ENCODE measurements at regions not wholly inside any gene's neighbourhood (a gene's known extent, or its start where the extent isn't known, plus 50 kb on each side); places are given as distances from the start of the nearest gene placed in this dataset.

GRCh38 chr4:10803713-10804343, 119.3 kb upstream of the CLNK start:
- ChIA-PET CTCF (no interaction called here), POLR2A (no interaction called here)
- no peak overlapping the region for H3K27ac Mint-ChIP-seq
- no peak overlapping the region for H3K4me3 Mint-ChIP-seq
- DNase-seq (ENCODE audit: low spot score) = no peak
- ATAC-seq = no peak
- peaks cover 7% of the 10 kb centered on the region; the same call in 1 of the 2 replicates for H3K27me3 Mint-ChIP-seq (ENCODE audit: low read depth)
- peaks cover 95% of the 10 kb centered on the region for H3K9me3 Mint-ChIP-seq
- TF ChIP-seq, protein P1, sequence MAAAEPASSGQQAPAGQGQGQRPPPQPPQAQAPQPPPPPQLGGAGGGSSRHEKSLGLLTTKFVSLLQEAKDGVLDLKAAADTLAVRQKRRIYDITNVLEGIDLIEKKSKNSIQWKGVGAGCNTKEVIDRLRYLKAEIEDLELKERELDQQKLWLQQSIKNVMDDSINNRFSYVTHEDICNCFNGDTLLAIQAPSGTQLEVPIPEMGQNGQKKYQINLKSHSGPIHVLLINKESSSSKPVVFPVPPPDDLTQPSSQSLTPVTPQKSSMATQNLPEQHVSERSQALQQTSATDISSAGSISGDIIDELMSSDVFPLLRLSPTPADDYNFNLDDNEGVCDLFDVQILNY (CRISPR knock-in tag; IDR thresholded peaks at IDR 0.05) = no peak
- TF ChIP-seq KAT7 (CRISPR knock-in tag; IDR thresholded peaks at IDR 0.05; ENCODE audit: borderline replicate concordance) = no peak
- no peak for TF ChIP-seq ESRRA (CRISPR knock-in tag; IDR thresholded peaks at IDR 0.05; ENCODE audit: borderline replicate concordance)
- peaks cover 9% of the 10 kb centered on the region for H3K4me1 Mint-ChIP-seq
- H3K36me3 Mint-ChIP-seq = peaks cover 60% of the 10 kb centered on the region

DNA sequence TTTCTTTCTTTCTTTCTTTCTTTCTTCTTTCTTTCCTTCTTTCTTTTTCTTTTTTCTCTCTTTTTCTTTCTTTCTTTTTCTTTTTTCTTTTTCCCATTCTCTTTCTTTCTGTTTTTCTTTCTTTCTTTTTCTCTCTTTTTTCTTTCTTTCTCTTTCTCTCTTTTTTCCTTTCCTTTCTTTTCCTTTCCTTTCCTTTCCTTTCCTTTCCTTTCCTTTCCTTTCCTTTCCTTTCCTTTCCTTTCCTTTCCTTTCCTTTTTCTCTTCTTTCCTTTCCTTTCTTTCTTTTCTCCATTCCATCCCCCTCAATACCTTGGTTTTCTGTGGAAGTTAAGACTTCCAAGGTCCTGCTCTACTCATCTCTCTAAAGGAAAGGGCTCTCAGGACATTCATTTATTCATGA, 102.8 kb upstream of the CLNK start:
- ChIA-PET CTCF (no interaction called here), POLR2A (no interaction called here)
- Mint-ChIP-seq H3K4me1 (no peaks in the 10 kb centered on the region), H3K36me3 (peaks cover 61% of the 10 kb centered on the region), H3K27ac (no peak overlapping the region), H3K4me3 (no peak overlapping the region), H3K9me3 (peaks cover 71% of the 10 kb centered on the region), H3K27me3 (ENCODE audit: low read depth) (no peaks in the 10 kb centered on the region; the same call in none of the 2 replicates)
- no peak for ATAC-seq
- TF ChIP-seq CREM (CRISPR knock-in tag; IDR thresholded peaks at IDR 0.05) (no peak), ZNF512 (CRISPR knock-in tag; IDR thresholded peaks at IDR 0.05; ENCODE audit: borderline replicate concordance) (0 out of 2 replicates have a peak, but pooled peaks have one; percentile 9)
- no peak for DNase-seq (ENCODE audit: low spot score)

GRCh38 chr4:10784621-10785020, 100.1 kb upstream of the CLNK start:
- peaks cover 5% of the 10 kb centered on the region for H3K27me3 Mint-ChIP-seq (ENCODE audit: low read depth)
- no peak for ATAC-seq
- no peak for DNase-seq (ENCODE audit: low spot score)
- peaks cover 55% of the 10 kb centered on the region for H3K9me3 Mint-ChIP-seq
- no peaks in the 10 kb centered on the region for H3K4me1 Mint-ChIP-seq
- ChIA-PET CTCF (no interaction called here), POLR2A (no interaction called here)
- TF ChIP-seq, protein P2, sequence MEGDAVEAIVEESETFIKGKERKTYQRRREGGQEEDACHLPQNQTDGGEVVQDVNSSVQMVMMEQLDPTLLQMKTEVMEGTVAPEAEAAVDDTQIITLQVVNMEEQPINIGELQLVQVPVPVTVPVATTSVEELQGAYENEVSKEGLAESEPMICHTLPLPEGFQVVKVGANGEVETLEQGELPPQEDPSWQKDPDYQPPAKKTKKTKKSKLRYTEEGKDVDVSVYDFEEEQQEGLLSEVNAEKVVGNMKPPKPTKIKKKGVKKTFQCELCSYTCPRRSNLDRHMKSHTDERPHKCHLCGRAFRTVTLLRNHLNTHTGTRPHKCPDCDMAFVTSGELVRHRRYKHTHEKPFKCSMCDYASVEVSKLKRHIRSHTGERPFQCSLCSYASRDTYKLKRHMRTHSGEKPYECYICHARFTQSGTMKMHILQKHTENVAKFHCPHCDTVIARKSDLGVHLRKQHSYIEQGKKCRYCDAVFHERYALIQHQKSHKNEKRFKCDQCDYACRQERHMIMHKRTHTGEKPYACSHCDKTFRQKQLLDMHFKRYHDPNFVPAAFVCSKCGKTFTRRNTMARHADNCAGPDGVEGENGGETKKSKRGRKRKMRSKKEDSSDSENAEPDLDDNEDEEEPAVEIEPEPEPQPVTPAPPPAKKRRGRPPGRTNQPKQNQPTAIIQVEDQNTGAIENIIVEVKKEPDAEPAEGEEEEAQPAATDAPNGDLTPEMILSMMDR (IDR thresholded peaks at IDR 0.05) = no peak
- TF ChIP-seq GABPB1 (CRISPR knock-in tag; IDR thresholded peaks at IDR 0.05) (no peak), ZNF671 (CRISPR knock-in tag; IDR thresholded peaks at IDR 0.05) (no peak), CBFB (CRISPR knock-in tag; IDR thresholded peaks at IDR 0.05; ENCODE audit: low read depth) (no peak), RELA (CRISPR knock-in tag; IDR thresholded peaks at IDR 0.05; ENCODE audit: borderline replicate concordance) (no peak), CREM (CRISPR knock-in tag; IDR thresholded peaks at IDR 0.05) (no peak), RORB (CRISPR knock-in tag; IDR thresholded peaks at IDR 0.05) (no peak), NFYB (CRISPR knock-in tag; conservative IDR thresholded peaks at IDR 0.05; ENCODE audit: low read depth) (no peak), NFE2L1 (CRISPR knock-in tag; IDR thresholded peaks at IDR 0.05) (no peak)
- TF ChIP-seq, protein P3, sequence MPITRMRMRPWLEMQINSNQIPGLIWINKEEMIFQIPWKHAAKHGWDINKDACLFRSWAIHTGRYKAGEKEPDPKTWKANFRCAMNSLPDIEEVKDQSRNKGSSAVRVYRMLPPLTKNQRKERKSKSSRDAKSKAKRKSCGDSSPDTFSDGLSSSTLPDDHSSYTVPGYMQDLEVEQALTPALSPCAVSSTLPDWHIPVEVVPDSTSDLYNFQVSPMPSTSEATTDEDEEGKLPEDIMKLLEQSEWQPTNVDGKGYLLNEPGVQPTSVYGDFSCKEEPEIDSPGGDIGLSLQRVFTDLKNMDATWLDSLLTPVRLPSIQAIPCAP (CRISPR knock-in tag; IDR thresholded peaks at IDR 0.05) = no peak
- no peak overlapping the region for H3K27ac Mint-ChIP-seq
- H3K36me3 Mint-ChIP-seq = peaks cover 49% of the 10 kb centered on the region
- no peak overlapping the region for H3K4me3 Mint-ChIP-seq

DNA sequence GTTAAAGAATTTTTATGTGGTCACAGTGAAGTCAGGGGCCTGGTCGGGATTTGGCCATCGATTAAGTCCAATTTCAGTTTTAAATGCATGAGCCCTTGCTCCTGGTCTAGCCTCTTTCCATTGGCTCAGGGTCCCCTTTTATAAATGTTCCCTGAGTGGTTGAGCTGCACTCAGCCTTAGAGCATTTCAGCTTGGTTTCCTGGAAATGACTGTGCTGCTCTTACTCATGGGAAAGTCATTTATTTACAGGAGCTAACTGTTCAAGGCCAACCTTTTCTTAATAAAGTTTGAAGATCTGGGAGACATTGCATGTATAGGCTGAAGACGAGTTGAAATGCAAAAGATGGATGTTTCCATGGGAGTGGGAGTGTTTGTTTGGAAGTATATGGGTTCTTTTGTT, 98.8 kb upstream of the CLNK start:
- ChIA-PET CTCF (no interaction called here), POLR2A (no interaction called here)
- Mint-ChIP-seq H3K27me3 (ENCODE audit: low read depth) (peaks cover 5% of the 10 kb centered on the region), H3K36me3 (peaks cover 44% of the 10 kb centered on the region), H3K9me3 (peaks cover 47% of the 10 kb centered on the region), H3K4me3 (no peak overlapping the region), H3K4me1 (no peaks in the 10 kb centered on the region), H3K27ac (no peak overlapping the region)
- ATAC-seq (no peak), DNase-seq (ENCODE audit: low spot score) (no peak)
- TF ChIP-seq, protein P4, sequence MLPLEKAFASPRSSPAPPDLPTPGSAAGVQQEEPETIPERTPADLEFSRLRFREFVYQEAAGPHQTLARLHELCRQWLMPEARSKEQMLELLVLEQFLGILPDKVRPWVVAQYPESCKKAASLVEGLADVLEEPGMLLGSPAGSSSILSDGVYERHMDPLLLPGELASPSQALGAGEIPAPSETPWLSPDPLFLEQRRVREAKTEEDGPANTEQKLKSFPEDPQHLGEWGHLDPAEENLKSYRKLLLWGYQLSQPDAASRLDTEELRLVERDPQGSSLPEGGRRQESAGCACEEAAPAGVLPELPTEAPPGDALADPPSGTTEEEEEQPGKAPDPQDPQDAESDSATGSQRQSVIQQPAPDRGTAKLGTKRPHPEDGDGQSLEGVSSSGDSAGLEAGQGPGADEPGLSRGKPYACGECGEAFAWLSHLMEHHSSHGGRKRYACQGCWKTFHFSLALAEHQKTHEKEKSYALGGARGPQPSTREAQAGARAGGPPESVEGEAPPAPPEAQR (CRISPR knock-in tag; IDR thresholded peaks at IDR 0.05) = no peak
- no peak for TF ChIP-seq TEAD4 (CRISPR knock-in tag; IDR thresholded peaks at IDR 0.05)
- no peak for TF ChIP-seq ELF4 (CRISPR knock-in tag; IDR thresholded peaks at IDR 0.05; ENCODE audit: low read depth)
- TF ChIP-seq, protein P1 (CRISPR knock-in tag; IDR thresholded peaks at IDR 0.05) = no peak
- no peak for TF ChIP-seq MXD4 (CRISPR knock-in tag; IDR thresholded peaks at IDR 0.05; ENCODE audit: borderline replicate concordance)
- TF ChIP-seq ZNF138 (CRISPR knock-in tag; conservative IDR thresholded peaks at IDR 0.05) = no peak
- TF ChIP-seq GTF2I (CRISPR knock-in tag; conservative IDR thresholded peaks at IDR 0.05) = no peak
- TF ChIP-seq ZNF317 (CRISPR knock-in tag; IDR thresholded peaks at IDR 0.05; ENCODE audit: borderline replicate concordance, low read depth) = no peak
- no peak for TF ChIP-seq ETV6 (CRISPR knock-in tag; IDR thresholded peaks at IDR 0.05)
- no peak for TF ChIP-seq FOXK1 (CRISPR knock-in tag; IDR thresholded peaks at IDR 0.05)
